GM19023 (cell line): ENCODE measurements at regions not wholly inside any gene's neighbourhood (a gene's known extent, or its start where the extent isn't known, plus 50 kb on each side); places are given as distances from the start of the nearest gene placed in this dataset.
"Not testable (repeated sequence)": the region's sequence is repeated elsewhere in the genome, so short reads cannot be mapped to it uniquely, and the experiment has no call there.

Source experiments
- ATAC-seq: cut with Tn5 transposase; IDR thresholded peaks from one replicate; pipeline ENCODE4 v1.9.1; 2021; ENCODE audit warnings: mild to moderate bottlenecking, moderate library complexity; ENCODE audit not compliant: unreplicated experiment

- ATAC-seq, result no peak
Measured at GRCh38 chr10:86579883-86580520, 58.4 kb upstream of the WAPL start.

GRCh38 chr10:86580521-86580891 lies 58.9 kb upstream of the WAPL start:
- ATAC-seq, result no peak

GRCh38 chr10:86583983-86584382 lies 62.4 kb upstream of the WAPL start:
- ATAC-seq, result peak; percentile 47

- ATAC-seq, result peak; percentile 93
Measured at GRCh38 chr10:86585037-86585929, 63.7 kb upstream of the WAPL start.

- ATAC-seq, result no peak
Measured at GRCh38 chr10:86586516-86586915, 64.9 kb upstream of the WAPL start.

GRCh38 chr10:86588781-86589180 lies 65.6 kb upstream of the OPN4 start:
- ATAC-seq, result not testable (repeated sequence)

- no peak for ATAC-seq
Measured at GRCh38 chr10:86591436-86591835, 62.9 kb upstream of the OPN4 start.

GRCh38 chr10:86592413-86592812 lies 61.9 kb upstream of the OPN4 start:
- no peak for ATAC-seq

- no peak for ATAC-seq
Measured at GRCh38 chr10:86594535-86594934, 59.8 kb upstream of the OPN4 start.

- ATAC-seq, result no peak
Measured at GRCh38 chr10:86595496-86595895, 58.9 kb upstream of the OPN4 start.

- no peak for ATAC-seq
Measured at GRCh38 chr10:86596266-86596665, 58.1 kb upstream of the OPN4 start.

GRCh38 chr10:86597306-86597705 lies 57.0 kb upstream of the OPN4 start:
- no peak for ATAC-seq

- no peak for ATAC-seq
Measured at GRCh38 chr10:86598151-86598550, 56.2 kb upstream of the OPN4 start.

GRCh38 chr10:86599041-86599440 lies 55.3 kb upstream of the OPN4 start:
- ATAC-seq, result no peak

GRCh38 chr10:86599729-86600128 lies 54.6 kb upstream of the OPN4 start:
- no peak for ATAC-seq

GRCh38 chr10:86600296-86600695 lies 54.1 kb upstream of the OPN4 start:
- ATAC-seq, result no peak

- no peak for ATAC-seq
Measured at GRCh38 chr10:86601956-86602602, 52.3 kb upstream of the OPN4 start.

GRCh38 chr10:86603256-86603655 lies 51.1 kb upstream of the OPN4 start:
- ATAC-seq, result no peak
